GOT3 (cell line): ENCODE measurements at regions not wholly inside any gene's neighbourhood (a gene's known extent, or its start where the extent isn't known, plus 50 kb on each side); places are given as distances from the start of the nearest gene placed in this dataset.

Experiments used
- DNase-seq: peaks from one replicate; lab custom pipeline; 2025; ENCODE audit warnings: mixed read lengths; lab: John Stamatoyannopoulos, UW

- DNase-seq = no peak
Measured at GRCh38 chr5:125175348-125176004, 429.0 kb upstream of the ZNF608 start.

GRCh38 chr5:125176005-125176390, 429.6 kb upstream of the ZNF608 start:
- DNase-seq = no peak

- DNase-seq = no peak
Measured at GRCh38 chr5:125177340-125177739, 430.9 kb upstream of the ZNF608 start.

GRCh38 chr5:125179612-125180011, 433.2 kb upstream of the ZNF608 start:
- DNase-seq = no peak

- DNase-seq = no peak
Measured at GRCh38 chr5:125180231-125180829, 433.9 kb upstream of the ZNF608 start.

GRCh38 chr5:125181159-125181558, 434.7 kb upstream of the ZNF608 start:
- no peak for DNase-seq

- DNase-seq = no peak
Measured at GRCh38 chr5:125181955-125182354, 435.5 kb upstream of the ZNF608 start.

GRCh38 chr5:125185740-125186139, 439.3 kb upstream of the ZNF608 start:
- no peak for DNase-seq

GRCh38 chr5:125186911-125187375, 440.5 kb upstream of the ZNF608 start:
- no peak for DNase-seq

GRCh38 chr5:125189531-125189941, 443.1 kb upstream of the ZNF608 start:
- DNase-seq = no peak

- no peak for DNase-seq
Measured at GRCh38 chr5:125190232-125191087, 444.0 kb upstream of the ZNF608 start.

GRCh38 chr5:125194883-125195282, 448.4 kb upstream of the ZNF608 start:
- DNase-seq = no peak

GRCh38 chr5:125196481-125197111, 450.2 kb upstream of the ZNF608 start:
- no peak for DNase-seq

- no peak for DNase-seq
Measured at GRCh38 chr5:125197321-125197720, 450.9 kb upstream of the ZNF608 start.

- no peak for DNase-seq
Measured at GRCh38 chr5:125198270-125198974, 452.0 kb upstream of the ZNF608 start.

GRCh38 chr5:125199373-125199772, 452.9 kb upstream of the ZNF608 start:
- no peak for DNase-seq

- DNase-seq = no peak
Measured at GRCh38 chr5:125199968-125200865, 453.8 kb upstream of the ZNF608 start.

- DNase-seq = no peak
Measured at GRCh38 chr5:125200866-125201373, 454.5 kb upstream of the ZNF608 start.

- no peak for DNase-seq
Measured at GRCh38 chr5:125201446-125202052, 455.1 kb upstream of the ZNF608 start.

- DNase-seq = no peak
Measured at GRCh38 chr5:125202353-125202752, 455.9 kb upstream of the ZNF608 start.
